ENCODE measurements at regions not wholly inside any gene's neighbourhood (a gene's known extent, or its start where the extent isn't known, plus 50 kb on each side); places are given as distances from the start of the nearest gene placed in this dataset.

GRCh38 chr21:38178653-38179470 lies 77.9 kb upstream of the KCNJ15 start:
- no peak for DNase-seq (ENCODE audit: low read depth, low spot score)
- no peak overlapping the region for H3K4me3 ChIP-seq (ENCODE audit: low read depth, low read length)
- ChIA-PET POLR2A (interaction anchor here (0.6 to 2.7 kb wide), 3 partner anchors 56 to 173 kb away, joined by 3 to 8 read pairs (median 3); no protein-coding TSS in a partner anchor), CTCF (interaction anchor here (1.3 to 4.5 kb wide), 5 partner anchors 9 to 174 kb away, joined by 3 to 55 read pairs (median 21); no protein-coding TSS in a partner anchor)
- TF ChIP-seq CTCF (IDR thresholded peaks at IDR 0.05; ENCODE audit: insufficient read depth, low read length, missing control alignments) = no peak

- ChIA-PET CTCF (interaction anchor here (0.7 to 4.5 kb wide), 8 partner anchors 10 to 504 kb away, joined by 3 to 55 read pairs (median 4); no protein-coding TSS in a partner anchor), POLR2A (interaction anchor here (0.6 to 2.7 kb wide), 3 partner anchors 56 to 172 kb away, joined by 3 to 8 read pairs (median 3); no protein-coding TSS in a partner anchor)
- DNase-seq (ENCODE audit: low read depth, low spot score) = no peak
- no peak for TF ChIP-seq CTCF (IDR thresholded peaks at IDR 0.05; ENCODE audit: insufficient read depth, low read length, missing control alignments)
- no peak overlapping the region for H3K4me3 ChIP-seq (ENCODE audit: low read depth, low read length)
Observed at GRCh38 chr21:38179511-38179910, 77.3 kb upstream of the KCNJ15 start.

GRCh38 chr21:38181096-38181495 lies 75.7 kb upstream of the KCNJ15 start:
- POLR2A ChIA-PET = interaction anchor here (2.7 kb wide), 1 partner anchor 171 kb away, joined by 8 read pairs; no protein-coding TSS in a partner anchor
- no peak for DNase-seq (ENCODE audit: low read depth, low spot score)
- TF ChIP-seq CTCF (IDR thresholded peaks at IDR 0.05; ENCODE audit: insufficient read depth, low read length, missing control alignments) = no peak
- no peak overlapping the region for H3K4me3 ChIP-seq (ENCODE audit: low read depth, low read length)
- CTCF ChIA-PET = interaction anchor here (1.3 to 4.5 kb wide), 4 partner anchors 11 to 172 kb away, joined by 3 to 55 read pairs (median 34); no protein-coding TSS in a partner anchor

GRCh38 chr21:38182370-38182985 lies 74.3 kb upstream of the KCNJ15 start:
- H3K4me3 ChIP-seq (ENCODE audit: low read depth, low read length) = no peak overlapping the region
- ChIA-PET CTCF (no interaction called here), POLR2A (no interaction called here)
- no peak for DNase-seq (ENCODE audit: low read depth, low spot score)
- no peak for TF ChIP-seq CTCF (IDR thresholded peaks at IDR 0.05; ENCODE audit: insufficient read depth, low read length, missing control alignments)

GRCh38 chr21:38183961-38184360 lies 72.8 kb upstream of the KCNJ15 start:
- TF ChIP-seq CTCF (IDR thresholded peaks at IDR 0.05; ENCODE audit: insufficient read depth, low read length, missing control alignments) = no peak
- no peak overlapping the region for H3K4me3 ChIP-seq (ENCODE audit: low read depth, low read length)
- POLR2A ChIA-PET = no interaction called here
- CTCF ChIA-PET = no interaction called here
- no peak for DNase-seq (ENCODE audit: low read depth, low spot score)
